ENCODE measurements at regions not wholly inside any gene's neighbourhood (a gene's known extent, or its start where the extent isn't known, plus 50 kb on each side); places are given as distances from the start of the nearest gene placed in this dataset.

GRCh38 chr6:22113026-22113766 lies 183.6 kb downstream of the PRL start:
- no peak for ATAC-seq (ENCODE audit: low read depth)
- CTCF ChIA-PET = interaction anchor here (0.5 kb wide), 1 partner anchor 121 kb away, joined by 3 read pairs; no protein-coding TSS in a partner anchor

GRCh38 chr6:22115559-22115958 lies 181.3 kb downstream of the PRL start:
- no peak for TF ChIP-seq CTCF (IDR thresholded peaks at IDR 0.05)
- Mint-ChIP-seq H3K4me1 (no peaks in the 10 kb centered on the region), H3K36me3 (ENCODE audit: low read depth) (no peaks in the 10 kb centered on the region), H3K9me3 (no peaks in the 10 kb centered on the region), H3K27ac (no peak overlapping the region), H3K4me3 (no peak overlapping the region), H3K27me3 (no peaks in the 10 kb centered on the region)
- DNase-seq (no peak), ATAC-seq (ENCODE audit: low read depth) (no peak)
- ChIA-PET POLR2A (no interaction called here), CTCF (no interaction called here)
- intact Hi-C loops (cut with micrococcal nuclease) = no loop called here

More at GRCh38 chr6:22113026-22113766, 183.6 kb downstream of the PRL start:
- Mint-ChIP-seq H3K27me3 (no peaks in the 10 kb centered on the region), H3K27ac (no peak overlapping the region), H3K9me3 (no peaks in the 10 kb centered on the region), H3K4me1 (no peaks in the 10 kb centered on the region), H3K4me3 (no peak overlapping the region), H3K36me3 (ENCODE audit: low read depth) (no peaks in the 10 kb centered on the region)
- no peak for DNase-seq
- intact Hi-C loops (cut with micrococcal nuclease) = no loop called here
- POLR2A ChIA-PET = no interaction called here
- no peak for TF ChIP-seq CTCF (IDR thresholded peaks at IDR 0.05)

- no peaks in the 10 kb centered on the region for H3K4me1 Mint-ChIP-seq
- no peaks in the 10 kb centered on the region for H3K36me3 Mint-ChIP-seq (ENCODE audit: low read depth)
- ChIA-PET CTCF (no interaction called here), POLR2A (no interaction called here)
- no peak overlapping the region for H3K27ac Mint-ChIP-seq
- intact Hi-C loops (cut with micrococcal nuclease) = no loop called here
- no peaks in the 10 kb centered on the region for H3K27me3 Mint-ChIP-seq
- ATAC-seq (ENCODE audit: low read depth) (no peak), DNase-seq (no peak)
- no peaks in the 10 kb centered on the region for H3K9me3 Mint-ChIP-seq
- H3K4me3 Mint-ChIP-seq = no peak overlapping the region
- no peak for TF ChIP-seq CTCF (IDR thresholded peaks at IDR 0.05)
These were observed 179.2 kb downstream of the PRL start for GRCh38 chr6:22117631-22118030.

- ChIA-PET CTCF (no interaction called here), POLR2A (no interaction called here)
- H3K9me3 Mint-ChIP-seq = no peaks in the 10 kb centered on the region
- no peak for TF ChIP-seq CTCF (IDR thresholded peaks at IDR 0.05)
- no peak overlapping the region for H3K27ac Mint-ChIP-seq
- H3K4me1 Mint-ChIP-seq = no peaks in the 10 kb centered on the region
- no peaks in the 10 kb centered on the region for H3K36me3 Mint-ChIP-seq (ENCODE audit: low read depth)
- DNase-seq = no peak
- intact Hi-C loops (cut with micrococcal nuclease) = no loop called here
- ATAC-seq (ENCODE audit: low read depth) = no peak
- H3K4me3 Mint-ChIP-seq = no peak overlapping the region
- H3K27me3 Mint-ChIP-seq = no peaks in the 10 kb centered on the region
These were observed 177.3 kb downstream of the PRL start for GRCh38 chr6:22119500-22119899.

GRCh38 chr6:22124756-22125155 lies 172.1 kb downstream of the PRL start:
- no peaks in the 10 kb centered on the region for H3K36me3 Mint-ChIP-seq (ENCODE audit: low read depth)

More at GRCh38 chr6:22124756-22125155, 172.1 kb downstream of the PRL start:
- H3K4me1 Mint-ChIP-seq = no peaks in the 10 kb centered on the region
- intact Hi-C loops (cut with micrococcal nuclease) = no loop called here
- DNase-seq = no peak
- peaks cover 7% of the 10 kb centered on the region for H3K9me3 Mint-ChIP-seq
- no peak for TF ChIP-seq CTCF (IDR thresholded peaks at IDR 0.05)
- H3K4me3 Mint-ChIP-seq = no peak overlapping the region
- H3K27me3 Mint-ChIP-seq = no peaks in the 10 kb centered on the region
- ATAC-seq (ENCODE audit: low read depth) = no peak
- ChIA-PET POLR2A (no interaction called here), CTCF (no interaction called here)
- no peak overlapping the region for H3K27ac Mint-ChIP-seq

All from activated B cell treated with CpG ODN at 0.5 μM for 24 hours (primary cell).